CD4-positive, alpha-beta memory T cell (primary cell): ENCODE measurements at regions not wholly inside any gene's neighbourhood (a gene's known extent, or its start where the extent isn't known, plus 50 kb on each side); places are given as distances from the start of the nearest gene placed in this dataset.

ENCODE experiments used
- CTCF ChIA-PET: fragments of 350-600 bp; sonication (Branson Sonifier 250); formaldehyde crosslinking; loops from one replicate; lab custom pipeline; 2021; ENCODE audit warnings: inconsistent platforms; ENCODE audit not compliant: partially characterized antibody; lab: Charles Lee
- POLR2A ChIA-PET: fragments of 350-600 bp; sonication (Branson Sonifier 250); formaldehyde crosslinking; loops from one replicate; lab custom pipeline; 2021; ENCODE audit not compliant: partially characterized antibody; lab: Charles Lee
- DNase-seq, 5 donors: peaks; one replicate each; pipeline versions ENCODE4 v3.0.0 to v3.0.0-alpha.2; 2020 to 2022; ENCODE audit warnings: mixed read lengths in 1 of 5
- H3K27ac ChIP-seq: one replicate; pipeline ENCODE4 v1.7.0; 2013; ENCODE audit warnings: low read depth, low read length
- H3K27me3 ChIP-seq: 2 replicates; pipeline ENCODE4 v1.7.0; 2013; ENCODE audit warnings: mild to moderate bottlenecking, low read length, moderate library complexity; ENCODE audit not compliant: insufficient read depth
- H3K36me3 ChIP-seq: 2 replicates; pipeline ENCODE4 v1.7.0; 2013; ENCODE audit warnings: mild to moderate bottlenecking, low read length, moderate library complexity; ENCODE audit not compliant: insufficient read depth
- H3K4me1 ChIP-seq: 2 replicates; pipeline ENCODE4 v1.7.0; 2013; ENCODE audit warnings: mild to moderate bottlenecking, low read length, moderate library complexity; ENCODE audit not compliant: insufficient read depth
- H3K4me3 ChIP-seq, 2 donors: one replicate each; pipeline ENCODE4 v1.7.0; 2013; ENCODE audit warnings: low read length in 2 of 2, mild to moderate bottlenecking in 1 of 2
- H3K9me3 ChIP-seq, 2 donors: one replicate each; pipeline ENCODE4 v1.7.0; 2013; ENCODE audit warnings: low read length in 2 of 2, control low read depth in 1 of 2; ENCODE audit not compliant: control insufficient read depth in 1 of 2
- H3K27ac Mint-ChIP-seq, 7 donors: one replicate each; pipeline ENCODE4 v1.8.0; 2020 to 2021; ENCODE audit warnings: mixed read lengths in 7 of 7, mild to moderate bottlenecking in 6 of 7, inconsistent platforms in 3 of 7, moderate library complexity in 3 of 7
- H3K27me3 Mint-ChIP-seq, 2 donors: one replicate each; pipeline ENCODE4 v1.8.0; 2020 to 2021; ENCODE audit warnings: mixed read lengths in 2 of 2
- H3K36me3 Mint-ChIP-seq, 2 donors: one replicate each; pipeline ENCODE4 v1.8.0; 2020 to 2021; ENCODE audit warnings: mixed read lengths in 2 of 2, inconsistent platforms in 1 of 2, mild to moderate bottlenecking in 1 of 2
- H3K4me1 Mint-ChIP-seq, 4 donors: one replicate each; pipeline ENCODE4 v1.8.0; 2020 to 2021; ENCODE audit warnings: mixed read lengths in 4 of 4, mild to moderate bottlenecking in 1 of 4
- H3K4me3 Mint-ChIP-seq, 8 donors: one replicate each; pipeline ENCODE4 v1.8.0; 2020 to 2021; ENCODE audit warnings: mixed read lengths in 8 of 8, mild to moderate bottlenecking in 7 of 8, moderate library complexity in 6 of 8, inconsistent platforms in 3 of 8
- H3K9me3 Mint-ChIP-seq, 8 donors: one replicate each; pipeline ENCODE4 v1.8.0; 2020 to 2021; ENCODE audit warnings: mixed read lengths in 8 of 8, mild to moderate bottlenecking in 5 of 8, inconsistent platforms in 3 of 8, moderate library complexity in 1 of 8
- intact Hi-C: fragments of 100-400 bp; cut with micrococcal nuclease; formaldehyde crosslinking; loops from one replicate; pipeline ENCODE4 v1.15.1; 2023

GRCh38 chr3:157981819-157982218, 124.4 kb downstream of the SHOX2 start:
- H3K27ac Mint-ChIP-seq, result no peak overlapping the region
- no peaks in the 10 kb centered on the region for H3K36me3 ChIP-seq
- H3K4me1 ChIP-seq, result no peaks in the 10 kb centered on the region
- no peaks in the 10 kb centered on the region for H3K9me3 ChIP-seq
- no peaks in the 10 kb centered on the region for H3K4me1 Mint-ChIP-seq
- H3K27me3 ChIP-seq, result no peaks in the 10 kb centered on the region
- no peaks in the 10 kb centered on the region for H3K36me3 Mint-ChIP-seq
- no peaks in the 10 kb centered on the region for H3K27me3 Mint-ChIP-seq
- ChIA-PET POLR2A (no interaction called here), CTCF (no interaction called here)
- no peak overlapping the region for H3K4me3 Mint-ChIP-seq
- H3K4me3 ChIP-seq, result no peak overlapping the region
- peaks cover 0 to 4% (median under 1%) of the 10 kb centered on the region in 8 donors for H3K9me3 Mint-ChIP-seq
- DNase-seq, result no peak
- intact Hi-C loops, result no loop called here
- H3K27ac ChIP-seq, result no peak overlapping the region

GRCh38 chr3:157979022-157979421, 127.2 kb downstream of the SHOX2 start:
- no peaks in the 10 kb centered on the region for H3K27me3 Mint-ChIP-seq
- H3K36me3 Mint-ChIP-seq, result no peaks in the 10 kb centered on the region
- no peaks in the 10 kb centered on the region for H3K4me1 Mint-ChIP-seq
- Histone ChIP-seq H3K27ac (no peak overlapping the region), H3K36me3 (no peaks in the 10 kb centered on the region), H3K4me1 (no peaks in the 10 kb centered on the region), H3K27me3 (no peaks in the 10 kb centered on the region), H3K4me3 (no peak overlapping the region), H3K9me3 (no peaks in the 10 kb centered on the region)
- peaks cover 0 to 2% (median 0%) of the 10 kb centered on the region in 8 donors for H3K9me3 Mint-ChIP-seq
- DNase-seq, result no peak
- no peak overlapping the region for H3K4me3 Mint-ChIP-seq
- CTCF ChIA-PET, result interaction anchor here (0.7 kb wide), 1 partner anchor 18 kb away, joined by 3 read pairs; no protein-coding TSS in a partner anchor
- no peak overlapping the region for H3K27ac Mint-ChIP-seq
- POLR2A ChIA-PET, result no interaction called here
- intact Hi-C loops, result no loop called here

GRCh38 chr3:157961665-157962064, 144.6 kb downstream of the SHOX2 start:
- H3K9me3 ChIP-seq, result no peaks in the 10 kb centered on the region
- H3K4me1 ChIP-seq, result no peaks in the 10 kb centered on the region
- Mint-ChIP-seq H3K36me3 (no peaks in the 10 kb centered on the region), H3K4me1 (no peaks in the 10 kb centered on the region), H3K27me3 (peaks cover 1 to 2% of the 10 kb centered on the region in 2 donors), H3K27ac (no peak overlapping the region), H3K4me3 (no peak overlapping the region), H3K9me3 (peaks cover 0 to 6% (median 0%) of the 10 kb centered on the region in 8 donors)
- no peaks in the 10 kb centered on the region for H3K36me3 ChIP-seq
- no peaks in the 10 kb centered on the region for H3K27me3 ChIP-seq
- H3K4me3 ChIP-seq, result no peak overlapping the region
- ChIA-PET CTCF (interaction anchor here (1.0 kb wide), 1 partner anchor 18 kb away, joined by 3 read pairs; no protein-coding TSS in a partner anchor), POLR2A (no interaction called here)
- no peak for DNase-seq
- intact Hi-C loops, result no loop called here
- no peak overlapping the region for H3K27ac ChIP-seq

- Mint-ChIP-seq H3K27ac (no peak overlapping the region), H3K4me1 (no peaks in the 10 kb centered on the region), H3K36me3 (no peaks in the 10 kb centered on the region), H3K27me3 (no peaks in the 10 kb centered on the region), H3K9me3 (peaks cover 0 to 7% (median 2%) of the 10 kb centered on the region in 8 donors), H3K4me3 (no peak overlapping the region)
- POLR2A ChIA-PET, result no interaction called here
- H3K27ac ChIP-seq, result no peak overlapping the region
- CTCF ChIA-PET, result no interaction called here
- H3K4me3 ChIP-seq, result no peak overlapping the region
- no peaks in the 10 kb centered on the region for H3K36me3 ChIP-seq
- no peaks in the 10 kb centered on the region for H3K9me3 ChIP-seq
- no peaks in the 10 kb centered on the region for H3K27me3 ChIP-seq
- H3K4me1 ChIP-seq, result no peaks in the 10 kb centered on the region
- no peak for DNase-seq
- intact Hi-C loops, result no loop called here
Measured at GRCh38 chr3:157958457-157958856, 147.8 kb downstream of the SHOX2 start.

- CTCF ChIA-PET, result no interaction called here
- no peaks in the 10 kb centered on the region for H3K9me3 ChIP-seq
- H3K27ac Mint-ChIP-seq, result no peak overlapping the region
- no peak overlapping the region for H3K4me3 ChIP-seq
- POLR2A ChIA-PET, result no interaction called here
- H3K36me3 ChIP-seq, result no peaks in the 10 kb centered on the region
- no peak for DNase-seq
- no peaks in the 10 kb centered on the region for H3K36me3 Mint-ChIP-seq
- H3K27me3 Mint-ChIP-seq, result no peaks in the 10 kb centered on the region
- peaks cover 0 to 6% (median 3%) of the 10 kb centered on the region in 8 donors for H3K9me3 Mint-ChIP-seq
- H3K4me3 Mint-ChIP-seq, result no peak overlapping the region
- intact Hi-C loops, result no loop called here
- H3K27me3 ChIP-seq, result no peaks in the 10 kb centered on the region
- H3K4me1 Mint-ChIP-seq, result no peaks in the 10 kb centered on the region
- no peaks in the 10 kb centered on the region for H3K4me1 ChIP-seq
- no peak overlapping the region for H3K27ac ChIP-seq
Measured at GRCh38 chr3:157956850-157957249, 149.4 kb downstream of the SHOX2 start.

GRCh38 chr3:157956176-157956575, 150.0 kb downstream of the SHOX2 start:
- H3K27ac ChIP-seq, result no peak overlapping the region
- ChIA-PET CTCF (no interaction called here), POLR2A (no interaction called here)
- no peaks in the 10 kb centered on the region for H3K4me1 ChIP-seq
- H3K27ac Mint-ChIP-seq, result no peak overlapping the region
- no peak overlapping the region for H3K4me3 ChIP-seq
- H3K27me3 Mint-ChIP-seq, result no peaks in the 10 kb centered on the region
- no peaks in the 10 kb centered on the region for H3K9me3 ChIP-seq
- H3K36me3 Mint-ChIP-seq, result no peaks in the 10 kb centered on the region
- H3K4me3 Mint-ChIP-seq, result no peak overlapping the region
- intact Hi-C loops, result no loop called here
- peaks cover 0 to 6% (median 3%) of the 10 kb centered on the region in 8 donors for H3K9me3 Mint-ChIP-seq
- H3K36me3 ChIP-seq, result no peaks in the 10 kb centered on the region
- DNase-seq, result no peak
- H3K4me1 Mint-ChIP-seq, result no peaks in the 10 kb centered on the region
- H3K27me3 ChIP-seq, result no peaks in the 10 kb centered on the region

- intact Hi-C loops, result no loop called here
- no peaks in the 10 kb centered on the region for H3K9me3 ChIP-seq
- Mint-ChIP-seq H3K9me3 (peaks cover 2 to 8% (median 4%) of the 10 kb centered on the region in 8 donors), H3K4me1 (no peaks in the 10 kb centered on the region), H3K4me3 (no peak overlapping the region), H3K27me3 (no peaks in the 10 kb centered on the region), H3K27ac (no peak overlapping the region), H3K36me3 (no peaks in the 10 kb centered on the region)
- no peak overlapping the region for H3K4me3 ChIP-seq
- H3K27ac ChIP-seq, result no peak overlapping the region
- ChIA-PET POLR2A (no interaction called here), CTCF (interaction anchor here (1.4 kb wide), 1 partner anchor 15 kb away, joined by 4 read pairs; no protein-coding TSS in a partner anchor)
- H3K27me3 ChIP-seq, result no peaks in the 10 kb centered on the region
- no peaks in the 10 kb centered on the region for H3K36me3 ChIP-seq
- no peaks in the 10 kb centered on the region for H3K4me1 ChIP-seq
- DNase-seq, result no peak
Measured at GRCh38 chr3:157953565-157953964, 152.7 kb downstream of the SHOX2 start.
